ENCODE measurements at regions not wholly inside any gene's neighbourhood (a gene's known extent, or its start where the extent isn't known, plus 50 kb on each side); places are given as distances from the start of the nearest gene placed in this dataset.

DNA sequence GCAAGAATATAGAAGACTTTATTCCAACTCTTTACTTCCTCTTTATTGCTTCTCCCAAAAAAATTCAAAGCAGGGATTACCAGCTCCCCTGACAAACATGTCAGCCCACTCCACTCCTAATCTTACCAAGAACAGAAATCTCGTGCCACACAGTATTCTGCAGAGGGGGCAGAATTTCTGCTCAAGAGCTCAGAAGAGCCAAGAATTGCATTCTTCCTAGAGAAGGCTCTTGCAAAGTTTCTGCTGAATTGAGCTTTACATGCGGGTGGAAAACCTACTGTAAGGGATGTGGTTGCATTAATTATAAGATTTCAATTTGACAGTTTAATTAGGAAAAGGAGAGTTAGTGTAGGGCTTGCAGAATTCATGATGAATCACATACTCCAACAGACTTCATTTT, 428.5 kb downstream of the CETN3 start:
- TF ChIP-seq, protein P1, sequence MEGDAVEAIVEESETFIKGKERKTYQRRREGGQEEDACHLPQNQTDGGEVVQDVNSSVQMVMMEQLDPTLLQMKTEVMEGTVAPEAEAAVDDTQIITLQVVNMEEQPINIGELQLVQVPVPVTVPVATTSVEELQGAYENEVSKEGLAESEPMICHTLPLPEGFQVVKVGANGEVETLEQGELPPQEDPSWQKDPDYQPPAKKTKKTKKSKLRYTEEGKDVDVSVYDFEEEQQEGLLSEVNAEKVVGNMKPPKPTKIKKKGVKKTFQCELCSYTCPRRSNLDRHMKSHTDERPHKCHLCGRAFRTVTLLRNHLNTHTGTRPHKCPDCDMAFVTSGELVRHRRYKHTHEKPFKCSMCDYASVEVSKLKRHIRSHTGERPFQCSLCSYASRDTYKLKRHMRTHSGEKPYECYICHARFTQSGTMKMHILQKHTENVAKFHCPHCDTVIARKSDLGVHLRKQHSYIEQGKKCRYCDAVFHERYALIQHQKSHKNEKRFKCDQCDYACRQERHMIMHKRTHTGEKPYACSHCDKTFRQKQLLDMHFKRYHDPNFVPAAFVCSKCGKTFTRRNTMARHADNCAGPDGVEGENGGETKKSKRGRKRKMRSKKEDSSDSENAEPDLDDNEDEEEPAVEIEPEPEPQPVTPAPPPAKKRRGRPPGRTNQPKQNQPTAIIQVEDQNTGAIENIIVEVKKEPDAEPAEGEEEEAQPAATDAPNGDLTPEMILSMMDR (conservative IDR thresholded peaks at IDR 0.05; ENCODE audit: low read depth, low read length), result no peak
- no peak for TF ChIP-seq MAFK (IDR thresholded peaks at IDR 0.05; ENCODE audit: low read depth, low read length)
- TF ChIP-seq RAD21 (IDR thresholded peaks at IDR 0.05; ENCODE audit: low read length), result no peak
- TF ChIP-seq MXI1 (IDR thresholded peaks at IDR 0.05; ENCODE audit: borderline replicate concordance, low read depth, low read length), result no peak
- no peak for TF ChIP-seq RCOR1 (IDR thresholded peaks at IDR 0.05; ENCODE audit: insufficient replicate concordance, low read length)
- TF ChIP-seq NFE2L2 (IDR thresholded peaks at IDR 0.05; ENCODE audit: low read depth, low read length), result no peak
- TF ChIP-seq POLR2A (IDR thresholded peaks at IDR 0.05; ENCODE audit: low read depth, low read length), result no peak
- TF ChIP-seq CEBPB (IDR thresholded peaks at IDR 0.05; ENCODE audit: low read depth, low read length), result no peak
- no peak for TF ChIP-seq SMC3 (IDR thresholded peaks at IDR 0.05; ENCODE audit: low read depth, low read length)
- TF ChIP-seq, protein P2, sequence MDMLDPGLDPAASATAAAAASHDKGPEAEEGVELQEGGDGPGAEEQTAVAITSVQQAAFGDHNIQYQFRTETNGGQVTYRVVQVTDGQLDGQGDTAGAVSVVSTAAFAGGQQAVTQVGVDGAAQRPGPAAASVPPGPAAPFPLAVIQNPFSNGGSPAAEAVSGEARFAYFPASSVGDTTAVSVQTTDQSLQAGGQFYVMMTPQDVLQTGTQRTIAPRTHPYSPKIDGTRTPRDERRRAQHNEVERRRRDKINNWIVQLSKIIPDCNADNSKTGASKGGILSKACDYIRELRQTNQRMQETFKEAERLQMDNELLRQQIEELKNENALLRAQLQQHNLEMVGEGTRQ (IDR thresholded peaks at IDR 0.05; ENCODE audit: low read depth, low read length), result no peak
